K562 (cell line): ENCODE measurements at regions not wholly inside any gene's neighbourhood (a gene's known extent, or its start where the extent isn't known, plus 50 kb on each side); places are given as distances from the start of the nearest gene placed in this dataset.
A peak's percentile ranks its signal among the peaks of the same experiment; 100 is the strongest.

Source experiments
- ATF4 ChIP-seq: fragments of 450-650 bp; formaldehyde crosslinking; IDR thresholded peaks from 2 replicates; pipeline ENCODE4 v1.4.0; 2022; ENCODE audit warnings: mild to moderate bottlenecking, moderate library complexity
- BRF1 ChIP-seq: IDR thresholded peaks from 3 replicates; pipeline ENCODE4 v1.6.1; 2011; ENCODE audit warnings: borderline replicate concordance, mild to moderate bottlenecking; ENCODE audit not compliant: insufficient read length; ENCODE audit errors: extremely low read depth
- CBX1 ChIP-seq: sonication (generic); IDR thresholded peaks from 2 replicates; pipeline ENCODE4 v1.6.1; 2016; ENCODE audit warnings: antibody characterized with exemption, low read depth, mild to moderate bottlenecking
- CREB3 ChIP-seq: fragments of 450-650 bp; conservative IDR thresholded peaks from 2 replicates; pipeline ENCODE4 v1.6.1; 2016; ENCODE audit warnings: missing genetic modification characterization, low read depth, mild to moderate bottlenecking, missing compliant biosample characterization, moderate library complexity
- CXXC5 ChIP-seq: fragments of 250-450 bp; sonication (Bioruptor Pico); IDR thresholded peaks from 2 replicates; pipeline ENCODE4 v1.8.0; 2022; ENCODE audit warnings: inconsistent platforms, mild to moderate bottlenecking, moderate library complexity
- DDX20 ChIP-seq: fragments of 450-650 bp; IDR thresholded peaks from 2 replicates; pipeline ENCODE4 v1.6.1; 2016; ENCODE audit warnings: missing genetic modification characterization, low read depth, mild to moderate bottlenecking, missing compliant biosample characterization, moderate library complexity
- E2F3 ChIP-seq: fragments of 250-450 bp; sonication (Bioruptor Pico); IDR thresholded peaks from 2 replicates; pipeline ENCODE4 v1.4.0; 2020; ENCODE audit warnings: mild to moderate bottlenecking
- HDAC6 ChIP-seq: IDR thresholded peaks from 2 replicates; pipeline ENCODE4 v1.6.1; 2012; ENCODE audit warnings: low read depth, mild to moderate bottlenecking, control low read depth, inconsistent platforms, low read length, moderate library complexity
- KDM1A ChIP-seq, 2 experiments: fragments of 450-650 bp; IDR thresholded peaks; 2 replicates each; pipeline ENCODE4 v1.6.1; 2016; ENCODE audit warnings: mild to moderate bottlenecking in 2 of 2
- MAFF ChIP-seq: IDR thresholded peaks from 2 replicates; pipeline ENCODE4 v1.6.1; 2012; ENCODE audit warnings: low read length, improper control_type of control experiment
- MCM3 ChIP-seq: fragments of 450-650 bp; IDR thresholded peaks from 2 replicates; pipeline ENCODE4 v1.6.1; 2016
- NCOA4 ChIP-seq: fragments of 450-650 bp; IDR thresholded peaks from 2 replicates; pipeline ENCODE4 v1.6.1; 2018; ENCODE audit warnings: mild to moderate bottlenecking; ENCODE audit not compliant: partially characterized antibody
- NR4A1 ChIP-seq, 2 experiments: fragments of 250-450 bp in 1 of 2; fragments of 450-650 bp in 1 of 2; sonication (Bioruptor Pico) in 1 of 2; IDR thresholded peaks; 2 replicates each; pipeline versions ENCODE4 v1.4.0 to v1.6.1; 2016 to 2020; ENCODE audit warnings: mild to moderate bottlenecking in 2 of 2, missing compliant biosample characterization in 1 of 2, missing genetic modification characterization in 1 of 2, moderate library complexity in 1 of 2
- PTTG1 ChIP-seq: fragments of 450-650 bp; IDR thresholded peaks from 2 replicates; pipeline ENCODE4 v1.6.1; 2016; ENCODE audit warnings: low read depth, mild to moderate bottlenecking, missing genetic modification characterization, missing compliant biosample characterization
- RBM17 ChIP-seq: fragments of 200-400 bp; formaldehyde crosslinking; IDR thresholded peaks from 2 replicates; pipeline ENCODE4 v1.6.1; 2017; ENCODE audit warnings: low read depth, mild to moderate bottlenecking, low read length, borderline replicate concordance
- RCOR1 ChIP-seq, 2 experiments: IDR thresholded peaks; 2 replicates each; pipeline ENCODE4 v1.6.1; 2012; ENCODE audit warnings: low read depth in 2 of 2, low read length in 2 of 2, borderline replicate concordance in 1 of 2, improper control_type of control experiment in 1 of 2
- RFX1 ChIP-seq: fragments of 450-650 bp; IDR thresholded peaks from 2 replicates; pipeline ENCODE4 v1.6.1; 2016; ENCODE audit warnings: mild to moderate bottlenecking, moderate library complexity
- SMARCB1 ChIP-seq: IDR thresholded peaks from 2 replicates; pipeline ENCODE4 v1.6.1; 2011; ENCODE audit warnings: improper control_type of control experiment, low read depth; ENCODE audit not compliant: insufficient read length
- SMC3 ChIP-seq: conservative IDR thresholded peaks from 2 replicates; pipeline ENCODE4 v1.6.1; 2011; ENCODE audit warnings: low read depth, low read length, improper control_type of control experiment; ENCODE audit not compliant: insufficient read depth
- SREBF2 ChIP-seq: sonication (generic); formaldehyde crosslinking; IDR thresholded peaks from 2 replicates; pipeline ENCODE4 v1.4.0; 2020; ENCODE audit warnings: mild to moderate bottlenecking, missing genetic modification reagents
- TAF15 ChIP-seq: fragments of 200-400 bp; formaldehyde crosslinking; IDR thresholded peaks from 2 replicates; pipeline ENCODE4 v1.6.1; 2017; ENCODE audit warnings: mild to moderate bottlenecking, low read depth, low read length, moderate library complexity
- TAL1 ChIP-seq: fragments of 450-650 bp; IDR thresholded peaks from 2 replicates; pipeline ENCODE4 v1.6.1; 2016; ENCODE audit warnings: mild to moderate bottlenecking
- THAP7 ChIP-seq: fragments of 250-450 bp; sonication (Bioruptor Pico); IDR thresholded peaks from 2 replicates; pipeline ENCODE4 v1.5.0; 2021
- TOE1 ChIP-seq, 2 experiments: fragments of 450-650 bp in 1 of 2; sonication (generic) in 1 of 2; formaldehyde crosslinking in 1 of 2; IDR thresholded peaks; 2 replicates each; pipeline versions ENCODE4 v1.7.1 to v1.8.0; 2016 to 2022; ENCODE audit warnings: borderline replicate concordance in 2 of 2, mild to moderate bottlenecking in 2 of 2, antibody characterized with exemption in 1 of 2, inconsistent platforms in 1 of 2, low read depth in 1 of 2, missing genetic modification reagents in 1 of 2, moderate library complexity in 1 of 2
- ZFX ChIP-seq: sonication (generic); formaldehyde crosslinking; IDR thresholded peaks from 2 replicates; pipeline ENCODE4 v1.8.0; 2022; ENCODE audit warnings: mild to moderate bottlenecking, missing genetic modification reagents, moderate library complexity
- ZNF431 ChIP-seq: sonication (generic); formaldehyde crosslinking; IDR thresholded peaks from 2 replicates; pipeline ENCODE4 v1.8.0; 2022; ENCODE audit warnings: mild to moderate bottlenecking, missing genetic modification reagents
- ZNF561 ChIP-seq: fragments of 450-650 bp; formaldehyde crosslinking; conservative IDR thresholded peaks from 2 replicates; pipeline ENCODE4 v1.4.0; 2020; ENCODE audit warnings: mild to moderate bottlenecking, moderate library complexity
- ZNF77 ChIP-seq: fragments of 250-450 bp; sonication (Bioruptor Pico); IDR thresholded peaks from 2 replicates; pipeline ENCODE4 v1.5.0; 2020

- TF ChIP-seq BRF1 = no peak
- peak; percentile 14; the same call in 1 of the 2 replicates for TF ChIP-seq MAFF
- no peak for TF ChIP-seq THAP7
- TF ChIP-seq TAL1 = peak; percentile 86
- no peak for TF ChIP-seq PTTG1 (tag)
- TF ChIP-seq ZNF77 (CRISPR knock-in tag) = no peak
- peak; percentile 45; the same call in 1 of the 2 replicates for TF ChIP-seq NR4A1 (CRISPR knock-in tag; IDR thresholded peaks at IDR 0.05)
- TF ChIP-seq NR4A1 (tag; IDR thresholded peaks at IDR 0.05) = no peak
- TF ChIP-seq RBM17 = no peak
- TF ChIP-seq DDX20 = no peak
- no peak for TF ChIP-seq SMC3
- peak; percentile 8 to 47; a peak in 2 of 4 replicates for TF ChIP-seq KDM1A (IDR thresholded peaks at IDR 0.05)
- TF ChIP-seq ATF4 = peak; percentile 46; the same call in 1 of the 2 replicates
- no peak for TF ChIP-seq NCOA4
- no peak for TF ChIP-seq CREB3 (tag)
- TF ChIP-seq RFX1 = no peak
- TF ChIP-seq E2F3 (CRISPR knock-in tag) = no peak
- no peak for TF ChIP-seq TOE1 (IDR thresholded peaks at IDR 0.05; ENCODE audit: borderline replicate concordance)
- TF ChIP-seq TOE1 (CRISPR knock-in tag; IDR thresholded peaks at IDR 0.05; ENCODE audit: borderline replicate concordance, low read depth) = no peak
- TF ChIP-seq CXXC5 (CRISPR knock-in tag) = peak; percentile 32; the same call in 1 of the 2 replicates
- no peak for TF ChIP-seq ZNF431 (CRISPR knock-in tag)
- no peak; a peak in 1 of 4 replicates for TF ChIP-seq RCOR1 (IDR thresholded peaks at IDR 0.05; ENCODE audit: borderline replicate concordance in 1 of 2, low read depth in 2 of 2, low read length in 2 of 2)
- no peak for TF ChIP-seq SMARCB1
- TF ChIP-seq CBX1 = no peak
- no peak for TF ChIP-seq MCM3
- no peak for TF ChIP-seq ZFX
- TF ChIP-seq SREBF2 (CRISPR knock-in tag) = no peak
- no peak for TF ChIP-seq ZNF561
- no peak for TF ChIP-seq TAF15
- no peak for TF ChIP-seq HDAC6
Measured at GRCh38 chr2:12178289-12179080, 432.1 kb downstream of the LPIN1 start (continued).
